HEK293 (cell line): ENCODE measurements at regions not wholly inside any gene's neighbourhood (a gene's known extent, or its start where the extent isn't known, plus 50 kb on each side); places are given as distances from the start of the nearest gene placed in this dataset.

ENCODE experiments used
- SP7 ChIP-seq: fragments of 450-650 bp; formaldehyde crosslinking; IDR thresholded peaks from 2 replicates; pipeline ENCODE4 v1.5.1; 2016; ENCODE audit warnings: missing biosample characterization, missing genetic modification characterization
- YY1 ChIP-seq: fragments of 450-650 bp; formaldehyde crosslinking; IDR thresholded peaks from 2 replicates; pipeline ENCODE4 v1.5.1; 2018; ENCODE audit warnings: missing biosample characterization, missing genetic modification characterization
- ZBTB17 ChIP-seq: fragments of 450-650 bp; formaldehyde crosslinking; IDR thresholded peaks from 2 replicates; pipeline ENCODE4 v1.5.1; 2016; ENCODE audit warnings: missing biosample characterization, missing genetic modification characterization
- ZBTB21 ChIP-seq: fragments of 450-650 bp; formaldehyde crosslinking; IDR thresholded peaks from 2 replicates; pipeline ENCODE4 v1.5.1; 2017; ENCODE audit warnings: missing biosample characterization, missing genetic modification characterization
- ZNF510 ChIP-seq: fragments of 450-650 bp; formaldehyde crosslinking; IDR thresholded peaks from 2 replicates; pipeline ENCODE4 v1.5.1; 2018; ENCODE audit warnings: mild to moderate bottlenecking, missing genetic modification characterization, missing biosample characterization; ENCODE audit not compliant: insufficient replicate concordance
- ZNF664 ChIP-seq: fragments of 450-650 bp; formaldehyde crosslinking; IDR thresholded peaks from 2 replicates; pipeline ENCODE4 v1.5.1; 2016; ENCODE audit warnings: missing biosample characterization, missing genetic modification characterization
- ZNF777 ChIP-seq: fragments of 450-650 bp; formaldehyde crosslinking; IDR thresholded peaks from 2 replicates; pipeline ENCODE4 v1.5.1; 2017; ENCODE audit warnings: missing biosample characterization, missing genetic modification characterization, borderline replicate concordance
- TF ChIP-seq, protein P1 (sequence below): fragments of 450-650 bp; formaldehyde crosslinking; IDR thresholded peaks from 2 replicates; pipeline ENCODE4 v1.5.1; 2016; ENCODE audit warnings: missing biosample characterization, missing genetic modification characterization
- TF ChIP-seq, protein P2 (sequence below): fragments of 450-650 bp; formaldehyde crosslinking; IDR thresholded peaks from 2 replicates; pipeline ENCODE4 v1.5.1; 2016; ENCODE audit warnings: missing biosample characterization, missing genetic modification characterization, low read depth

DNA sequence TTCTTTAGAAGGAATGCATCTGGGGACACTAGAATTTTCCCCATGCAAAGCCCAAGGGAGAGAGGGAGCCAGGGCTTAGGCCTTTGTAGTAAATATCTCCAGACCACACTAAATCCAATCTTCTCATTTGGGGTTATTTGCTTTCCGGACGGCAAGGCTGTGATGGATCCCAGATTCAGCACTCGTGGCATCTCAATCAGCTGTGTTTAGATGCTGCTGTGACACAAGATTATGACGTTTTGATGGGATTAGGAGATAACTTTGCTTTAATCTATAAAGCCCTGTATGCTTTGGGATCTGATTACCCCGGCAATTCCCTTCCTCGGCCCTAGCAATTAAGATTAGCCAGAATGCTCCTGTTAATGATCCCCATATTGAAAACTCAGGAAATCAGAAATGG is 686.7 kb upstream of the TBX3 start:
- TF ChIP-seq, protein P1, sequence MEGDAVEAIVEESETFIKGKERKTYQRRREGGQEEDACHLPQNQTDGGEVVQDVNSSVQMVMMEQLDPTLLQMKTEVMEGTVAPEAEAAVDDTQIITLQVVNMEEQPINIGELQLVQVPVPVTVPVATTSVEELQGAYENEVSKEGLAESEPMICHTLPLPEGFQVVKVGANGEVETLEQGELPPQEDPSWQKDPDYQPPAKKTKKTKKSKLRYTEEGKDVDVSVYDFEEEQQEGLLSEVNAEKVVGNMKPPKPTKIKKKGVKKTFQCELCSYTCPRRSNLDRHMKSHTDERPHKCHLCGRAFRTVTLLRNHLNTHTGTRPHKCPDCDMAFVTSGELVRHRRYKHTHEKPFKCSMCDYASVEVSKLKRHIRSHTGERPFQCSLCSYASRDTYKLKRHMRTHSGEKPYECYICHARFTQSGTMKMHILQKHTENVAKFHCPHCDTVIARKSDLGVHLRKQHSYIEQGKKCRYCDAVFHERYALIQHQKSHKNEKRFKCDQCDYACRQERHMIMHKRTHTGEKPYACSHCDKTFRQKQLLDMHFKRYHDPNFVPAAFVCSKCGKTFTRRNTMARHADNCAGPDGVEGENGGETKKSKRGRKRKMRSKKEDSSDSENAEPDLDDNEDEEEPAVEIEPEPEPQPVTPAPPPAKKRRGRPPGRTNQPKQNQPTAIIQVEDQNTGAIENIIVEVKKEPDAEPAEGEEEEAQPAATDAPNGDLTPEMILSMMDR, result no peak
- TF ChIP-seq ZBTB21 (tag by site-specific recombination) (no peak), ZBTB17 (tag by site-specific recombination) (no peak), ZNF510 (tag by site-specific recombination) (no peak), ZNF777 (tag by site-specific recombination) (no peak), ZNF664 (no peak), YY1 (tag by site-specific recombination) (no peak), SP7 (no peak)
- TF ChIP-seq, protein P2, sequence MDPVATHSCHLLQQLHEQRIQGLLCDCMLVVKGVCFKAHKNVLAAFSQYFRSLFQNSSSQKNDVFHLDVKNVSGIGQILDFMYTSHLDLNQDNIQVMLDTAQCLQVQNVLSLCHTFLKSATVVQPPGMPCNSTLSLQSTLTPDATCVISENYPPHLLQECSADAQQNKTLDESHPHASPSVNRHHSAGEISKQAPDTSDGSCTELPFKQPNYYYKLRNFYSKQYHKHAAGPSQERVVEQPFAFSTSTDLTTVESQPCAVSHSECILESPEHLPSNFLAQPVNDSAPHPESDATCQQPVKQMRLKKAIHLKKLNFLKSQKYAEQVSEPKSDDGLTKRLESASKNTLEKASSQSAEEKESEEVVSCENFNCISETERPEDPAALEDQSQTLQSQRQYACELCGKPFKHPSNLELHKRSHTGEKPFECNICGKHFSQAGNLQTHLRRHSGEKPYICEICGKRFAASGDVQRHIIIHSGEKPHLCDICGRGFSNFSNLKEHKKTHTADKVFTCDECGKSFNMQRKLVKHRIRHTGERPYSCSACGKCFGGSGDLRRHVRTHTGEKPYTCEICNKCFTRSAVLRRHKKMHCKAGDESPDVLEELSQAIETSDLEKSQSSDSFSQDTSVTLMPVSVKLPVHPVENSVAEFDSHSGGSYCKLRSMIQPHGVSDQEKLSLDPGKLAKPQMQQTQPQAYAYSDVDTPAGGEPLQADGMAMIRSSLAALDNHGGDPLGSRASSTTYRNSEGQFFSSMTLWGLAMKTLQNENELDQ (tag by site-specific recombination), result no peak
